ENCODE measurements at regions not wholly inside any gene's neighbourhood (a gene's known extent, or its start where the extent isn't known, plus 50 kb on each side); places are given as distances from the start of the nearest gene placed in this dataset.

- DNase-seq: no peak
- in situ Hi-C loops (cut with MboI; ENCODE audit: low pct_unique_long_range_greater_than_20kb, low sequenced_read_pairs): no loop called here
These were observed 174.2 kb upstream of the PABPC4L start for GRCh38 chr4:134375775-134376174.

GRCh38 chr4:134365852-134366251, 164.3 kb upstream of the PABPC4L start:
- no peak for DNase-seq
- in situ Hi-C loops (cut with MboI; ENCODE audit: low pct_unique_long_range_greater_than_20kb, low sequenced_read_pairs): no loop called here

GRCh38 chr4:134364928-134365327, 163.3 kb upstream of the PABPC4L start:
- in situ Hi-C loops (cut with MboI; ENCODE audit: low pct_unique_long_range_greater_than_20kb, low sequenced_read_pairs): no loop called here

GRCh38 chr4:134345244-134345643, 143.7 kb upstream of the PABPC4L start:
- no peak for DNase-seq
- in situ Hi-C loops (cut with MboI; ENCODE audit: low pct_unique_long_range_greater_than_20kb, low sequenced_read_pairs): no loop called here

More at GRCh38 chr4:134364928-134365327, 163.3 kb upstream of the PABPC4L start:
- DNase-seq: no peak

GRCh38 chr4:134343656-134344055, 142.1 kb upstream of the PABPC4L start:
- in situ Hi-C loops (cut with MboI; ENCODE audit: low pct_unique_long_range_greater_than_20kb, low sequenced_read_pairs): no loop called here
- DNase-seq: no peak

DNA sequence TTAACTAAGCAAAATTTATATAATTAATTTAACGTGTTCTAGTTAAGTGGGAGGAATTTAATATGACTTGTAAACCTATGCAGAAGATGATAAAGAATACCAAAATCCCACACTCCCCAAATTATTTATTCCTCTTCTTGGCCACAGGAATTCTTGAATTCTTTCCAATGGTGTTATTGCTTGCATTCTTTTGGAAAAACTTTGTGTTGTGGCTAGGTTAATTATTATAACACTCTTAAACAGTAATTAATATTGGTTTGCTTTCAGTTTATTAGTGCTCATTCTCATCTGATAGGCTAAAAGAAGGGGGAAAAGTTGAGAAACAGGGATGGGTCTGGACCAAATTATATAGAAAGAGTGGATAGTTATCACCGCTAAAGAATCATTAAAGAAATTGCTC, 141.5 kb upstream of the PABPC4L start:
- in situ Hi-C loops (cut with MboI; ENCODE audit: low pct_unique_long_range_greater_than_20kb, low sequenced_read_pairs): no loop called here
- DNase-seq: no peak

DNA sequence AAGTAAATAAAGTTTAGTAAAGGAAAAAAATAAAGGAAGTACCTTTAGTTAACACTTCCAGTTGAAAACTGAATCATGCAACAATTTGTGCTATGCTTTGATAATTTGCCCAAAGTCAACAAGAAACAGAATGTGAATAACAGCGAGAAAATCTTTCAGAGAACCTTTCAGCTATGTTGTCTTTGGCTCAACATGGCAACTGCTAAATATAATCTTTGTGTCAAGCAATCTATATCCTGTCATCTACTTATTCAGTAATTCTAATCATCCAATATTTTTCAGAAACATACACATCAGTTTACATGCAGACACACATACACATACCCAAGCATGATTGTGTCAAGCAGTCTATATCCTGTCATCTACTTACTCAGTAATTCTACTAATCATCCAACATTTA, 136.0 kb upstream of the PABPC4L start:
- in situ Hi-C loops (cut with MboI; ENCODE audit: low pct_unique_long_range_greater_than_20kb, low sequenced_read_pairs): no loop called here
- no peak for DNase-seq

GRCh38 chr4:134328741-134329140, 127.2 kb upstream of the PABPC4L start:
- in situ Hi-C loops (cut with MboI; ENCODE audit: low pct_unique_long_range_greater_than_20kb, low sequenced_read_pairs): no loop called here
- no peak for DNase-seq

- DNase-seq: no peak
- in situ Hi-C loops (cut with MboI; ENCODE audit: low pct_unique_long_range_greater_than_20kb, low sequenced_read_pairs): no loop called here
These were observed 125.9 kb upstream of the PABPC4L start for GRCh38 chr4:134327274-134328122.

GRCh38 chr4:134326866-134327265, 125.3 kb upstream of the PABPC4L start:
- DNase-seq: no peak

GRCh38 chr4:134324179-134324578, 122.6 kb upstream of the PABPC4L start:
- no peak for DNase-seq
- in situ Hi-C loops (cut with MboI; ENCODE audit: low pct_unique_long_range_greater_than_20kb, low sequenced_read_pairs): no loop called here

More at GRCh38 chr4:134326866-134327265, 125.3 kb upstream of the PABPC4L start:
- in situ Hi-C loops (cut with MboI; ENCODE audit: low pct_unique_long_range_greater_than_20kb, low sequenced_read_pairs): no loop called here

- no peak for DNase-seq
- in situ Hi-C loops (cut with MboI; ENCODE audit: low pct_unique_long_range_greater_than_20kb, low sequenced_read_pairs): no loop called here
These were observed 118.5 kb upstream of the PABPC4L start for GRCh38 chr4:134320048-134320447.

DNA sequence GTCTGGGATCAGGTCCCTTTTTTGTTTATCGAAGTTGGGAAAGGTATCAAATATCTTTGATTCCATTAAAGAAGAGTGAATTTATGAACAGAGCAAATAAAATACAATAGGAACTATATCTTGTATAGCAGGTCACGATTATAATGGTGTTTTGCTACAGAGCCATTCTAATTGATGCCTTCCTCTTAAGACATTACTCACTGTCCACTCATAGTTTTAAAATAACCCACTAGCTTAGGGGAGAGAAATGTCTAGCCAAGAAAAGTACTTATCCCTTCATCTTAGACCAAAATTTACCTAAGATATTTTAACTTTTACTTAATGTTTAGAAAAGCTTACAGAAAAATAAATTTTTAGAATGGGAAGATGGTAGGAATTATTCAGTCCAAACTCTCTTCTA, 112.0 kb upstream of the PABPC4L start:
- no peak for DNase-seq
- in situ Hi-C loops (cut with MboI; ENCODE audit: low pct_unique_long_range_greater_than_20kb, low sequenced_read_pairs): no loop called here

- DNase-seq: no peak
- in situ Hi-C loops (cut with MboI; ENCODE audit: low pct_unique_long_range_greater_than_20kb, low sequenced_read_pairs): no loop called here
These were observed 108.1 kb upstream of the PABPC4L start for GRCh38 chr4:134309715-134310114.

GRCh38 chr4:134308910-134309309, 107.3 kb upstream of the PABPC4L start:
- no peak for DNase-seq
- in situ Hi-C loops (cut with MboI; ENCODE audit: low pct_unique_long_range_greater_than_20kb, low sequenced_read_pairs): no loop called here

GRCh38 chr4:134298313-134298712, 96.7 kb upstream of the PABPC4L start:
- in situ Hi-C loops (cut with MboI; ENCODE audit: low pct_unique_long_range_greater_than_20kb, low sequenced_read_pairs): no loop called here
- DNase-seq: no peak

DNA sequence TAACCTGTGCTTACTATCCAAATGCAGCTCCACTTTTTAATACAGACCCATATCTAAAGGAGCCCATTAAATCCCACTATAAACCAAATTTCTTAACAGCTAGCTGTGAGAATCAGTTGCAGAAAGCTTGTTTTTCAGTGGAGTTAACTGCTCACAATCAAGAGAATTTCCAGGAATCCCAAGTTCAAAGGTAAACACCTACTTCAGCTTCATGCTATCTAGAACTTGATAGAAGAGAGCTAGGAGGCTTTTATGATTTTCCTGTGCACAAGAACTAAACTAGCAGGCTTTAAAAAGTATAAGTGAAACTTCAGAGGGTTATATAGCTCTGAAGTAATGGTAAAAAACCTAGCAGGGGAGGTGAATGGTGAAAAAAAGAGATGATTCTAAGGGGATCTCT, 96.2 kb upstream of the PABPC4L start:
- no peak for DNase-seq
- in situ Hi-C loops (cut with MboI; ENCODE audit: low pct_unique_long_range_greater_than_20kb, low sequenced_read_pairs): no loop called here

DNA sequence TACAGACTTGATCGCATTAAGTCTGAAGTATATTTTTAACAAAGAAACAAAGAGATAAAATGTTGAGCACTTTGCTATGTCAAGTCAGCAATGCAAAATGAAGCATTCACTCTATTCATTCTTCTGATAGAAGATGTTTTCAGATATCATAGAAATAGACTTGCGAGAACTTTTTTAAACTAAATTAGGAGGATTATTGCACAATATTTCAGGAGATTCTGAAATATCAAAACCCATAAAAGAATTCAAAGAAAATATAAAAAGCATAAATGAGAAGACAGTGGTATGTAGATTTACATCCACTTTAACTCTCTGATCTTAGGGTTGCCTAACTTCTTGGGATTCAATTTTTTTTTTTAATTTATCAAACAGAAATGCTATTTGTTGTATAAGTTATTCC, 81.1 kb upstream of the PABPC4L start:
- DNase-seq: no peak
- in situ Hi-C loops (cut with MboI; ENCODE audit: low pct_unique_long_range_greater_than_20kb, low sequenced_read_pairs): no loop called here

DNA sequence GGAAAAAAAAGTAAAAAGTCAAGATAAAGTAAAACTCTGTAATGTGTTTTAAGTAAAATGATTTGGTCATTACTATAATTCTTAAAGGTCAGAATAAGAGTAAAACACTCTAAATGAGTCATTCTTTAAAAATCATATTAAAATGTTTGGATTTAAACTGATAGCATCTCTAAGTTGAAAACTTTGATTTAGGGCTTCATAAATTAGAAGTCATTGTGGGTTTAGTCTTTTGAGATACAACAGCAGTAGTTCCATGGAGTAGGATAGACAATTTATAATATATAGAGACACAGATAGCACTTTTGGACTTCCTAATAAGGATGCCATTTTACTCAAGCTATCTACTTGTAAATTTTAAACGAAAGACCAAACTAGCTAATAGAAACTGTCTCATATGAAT, 77.1 kb upstream of the PABPC4L start:
- DNase-seq: no peak
- in situ Hi-C loops (cut with MboI; ENCODE audit: low pct_unique_long_range_greater_than_20kb, low sequenced_read_pairs): no loop called here

DNA sequence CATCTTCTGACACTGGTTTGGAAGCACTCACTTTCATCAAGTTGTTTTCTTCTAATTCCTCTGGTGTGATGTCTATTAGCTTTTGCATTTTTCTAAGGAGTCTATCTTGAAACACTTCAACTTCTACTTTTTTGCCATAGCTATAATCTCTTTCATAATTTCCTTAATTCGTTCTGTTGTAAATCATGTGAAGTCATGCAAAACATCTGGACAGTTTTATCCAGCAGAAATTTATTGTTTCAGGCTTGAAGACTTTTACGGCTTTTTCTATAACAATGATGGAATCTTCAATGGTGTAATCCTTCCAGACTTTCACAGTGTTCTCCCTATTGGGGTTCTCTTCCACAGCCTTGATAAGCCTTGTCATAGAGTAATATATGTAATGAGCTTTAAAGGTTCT, 74.9 kb upstream of the PABPC4L start:
- in situ Hi-C loops (cut with MboI; ENCODE audit: low pct_unique_long_range_greater_than_20kb, low sequenced_read_pairs): no loop called here
- no peak for DNase-seq

DNA sequence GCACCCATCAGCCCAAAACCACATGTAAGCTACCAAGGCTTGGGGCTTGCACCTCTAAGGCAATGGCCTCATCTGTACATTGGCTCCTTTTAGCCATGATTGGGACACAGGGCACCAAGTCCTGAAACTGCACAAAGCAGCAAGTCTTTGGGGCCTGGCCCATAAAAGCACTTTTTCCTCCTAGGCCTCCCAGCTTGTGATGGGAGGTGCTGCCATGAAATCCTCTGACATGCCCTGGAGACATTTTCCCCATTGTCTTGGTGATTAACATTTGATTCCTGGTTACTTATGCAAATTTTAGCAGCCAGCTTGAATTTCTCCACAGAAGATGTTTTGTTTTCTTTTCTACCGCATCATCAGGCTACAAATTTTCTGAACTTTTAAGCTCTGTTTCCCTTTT, 58.5 kb upstream of the PABPC4L start:
- no peak for DNase-seq
- in situ Hi-C loops (cut with MboI; ENCODE audit: low pct_unique_long_range_greater_than_20kb, low sequenced_read_pairs): no loop called here
